DMS153 treated with DMSO at 0.1 percent for 48 hours (cell line): ENCODE measurements at regions not wholly inside any gene's neighbourhood (a gene's known extent, or its start where the extent isn't known, plus 50 kb on each side); places are given as distances from the start of the nearest gene placed in this dataset.
"Not testable (repeated sequence)": the region's sequence is repeated elsewhere in the genome, so short reads cannot be mapped to it uniquely, and the experiment has no call there.

ENCODE experiments used
- DNase-seq: peaks from one replicate; lab custom pipeline; 2025; ENCODE audit not compliant: unreplicated experiment; lab: John Stamatoyannopoulos, UW

- no peak for DNase-seq
Observed at GRCh38 chr4:33780952-33781791, 2463.1 kb downstream of the ARAP2 start.

GRCh38 chr4:33785843-33786242 is 2458.5 kb downstream of the ARAP2 start:
- DNase-seq: no peak

GRCh38 chr4:33802578-33802977 is 2441.7 kb downstream of the ARAP2 start:
- no peak for DNase-seq

GRCh38 chr4:33825685-33826084 is 2418.6 kb downstream of the ARAP2 start:
- no peak for DNase-seq

- not testable (repeated sequence) for DNase-seq
Observed at GRCh38 chr4:33829356-33829755, 2415.0 kb downstream of the ARAP2 start.

GRCh38 chr4:33831442-33832066 is 2412.8 kb downstream of the ARAP2 start:
- DNase-seq: no peak

GRCh38 chr4:33835764-33836163 is 2408.6 kb downstream of the ARAP2 start:
- DNase-seq: not testable (repeated sequence)

GRCh38 chr4:33837043-33837838 is 2407.1 kb downstream of the ARAP2 start:
- no peak for DNase-seq

- no peak for DNase-seq
Observed at GRCh38 chr4:33841120-33841519, 2403.2 kb downstream of the ARAP2 start.

GRCh38 chr4:33850371-33850902 is 2393.9 kb downstream of the ARAP2 start:
- no peak for DNase-seq

GRCh38 chr4:33853670-33854069 is 2390.6 kb downstream of the ARAP2 start:
- not testable (repeated sequence) for DNase-seq

- DNase-seq: no peak
Observed at GRCh38 chr4:33864290-33864859, 2379.9 kb downstream of the ARAP2 start.

- no peak for DNase-seq
Observed at GRCh38 chr4:33873791-33874190, 2370.5 kb downstream of the ARAP2 start.

GRCh38 chr4:33878710-33879109 is 2365.6 kb downstream of the ARAP2 start:
- DNase-seq: no peak

GRCh38 chr4:33881176-33881575 is 2363.1 kb downstream of the ARAP2 start:
- DNase-seq: no peak

- DNase-seq: no peak
Observed at GRCh38 chr4:33882246-33882990, 2361.9 kb downstream of the ARAP2 start.

- no peak for DNase-seq
Observed at GRCh38 chr4:33883111-33883510, 2361.2 kb downstream of the ARAP2 start.

GRCh38 chr4:33886356-33886755 is 2358.0 kb downstream of the ARAP2 start:
- no peak for DNase-seq

GRCh38 chr4:33890841-33891240 is 2353.5 kb downstream of the ARAP2 start:
- DNase-seq: no peak

GRCh38 chr4:33911959-33912358 is 2332.4 kb downstream of the ARAP2 start:
- DNase-seq: no peak
